HFFc6 (cell line): ENCODE measurements at regions not wholly inside any gene's neighbourhood (a gene's known extent, or its start where the extent isn't known, plus 50 kb on each side); places are given as distances from the start of the nearest gene placed in this dataset.

Experiments used
- DNase-seq: peaks from one replicate; pipeline ENCODE4 v3.0.0-alpha.2; 2018
- H3K27ac Mint-ChIP-seq: 2 replicates; pipeline ENCODE4 v1.8.0; 2020; ENCODE audit warnings: mild to moderate bottlenecking, mixed read lengths
- H3K27me3 Mint-ChIP-seq: 2 replicates; pipeline ENCODE4 v1.8.0; 2021; ENCODE audit warnings: mild to moderate bottlenecking, moderate library complexity, mixed read lengths; ENCODE audit not compliant: insufficient read depth
- H3K36me3 Mint-ChIP-seq: 2 replicates; pipeline ENCODE4 v1.8.0; 2021; ENCODE audit warnings: low read depth, mixed read lengths
- H3K4me1 Mint-ChIP-seq: 2 replicates; pipeline ENCODE4 v1.8.0; 2020; ENCODE audit warnings: low read depth, mixed read lengths
- H3K4me3 Mint-ChIP-seq: 2 replicates; pipeline ENCODE4 v1.8.0; 2020; ENCODE audit warnings: mild to moderate bottlenecking, moderate library complexity, mixed read lengths
- H3K9me3 Mint-ChIP-seq: 2 replicates; pipeline ENCODE4 v1.8.0; 2020; ENCODE audit warnings: mild to moderate bottlenecking, mixed read lengths
- CTCF ChIP-seq: fragments of 200-600 bp; sonication (generic); IDR thresholded peaks from 2 replicates; pipeline ENCODE4 v1.5.0; 2021; ENCODE audit warnings: antibody characterized with exemption, mild to moderate bottlenecking

- Mint-ChIP-seq H3K36me3 (no peaks in the 10 kb centered on the region), H3K4me1 (peaks cover 16% of the 10 kb centered on the region), H3K4me3 (no peak overlapping the region), H3K9me3 (no peaks in the 10 kb centered on the region), H3K27ac (no peak overlapping the region), H3K27me3 (no peaks in the 10 kb centered on the region)
- DNase-seq = no peak
- no peak for TF ChIP-seq CTCF
Measured at GRCh38 chr15:96041982-96042733, 288.3 kb upstream of the NR2F2 start.

- no peak for DNase-seq
- H3K27me3 Mint-ChIP-seq = no peaks in the 10 kb centered on the region
Measured at GRCh38 chr15:96042734-96043224, 287.7 kb upstream of the NR2F2 start.

GRCh38 chr15:96043591-96044171 is 286.8 kb upstream of the NR2F2 start:
- no peaks in the 10 kb centered on the region for H3K9me3 Mint-ChIP-seq
- no peak for TF ChIP-seq CTCF
- peaks cover 24% of the 10 kb centered on the region for H3K4me1 Mint-ChIP-seq
- H3K27me3 Mint-ChIP-seq = no peaks in the 10 kb centered on the region
- H3K36me3 Mint-ChIP-seq = no peaks in the 10 kb centered on the region
- DNase-seq = no peak
- no peak overlapping the region for H3K4me3 Mint-ChIP-seq
- H3K27ac Mint-ChIP-seq = no peak overlapping the region

More at GRCh38 chr15:96042734-96043224, 287.7 kb upstream of the NR2F2 start:
- TF ChIP-seq CTCF = no peak
- H3K27ac Mint-ChIP-seq = no peak overlapping the region
- H3K4me3 Mint-ChIP-seq = no peak overlapping the region
- H3K4me1 Mint-ChIP-seq = peaks cover 22% of the 10 kb centered on the region
- H3K9me3 Mint-ChIP-seq = no peaks in the 10 kb centered on the region
- no peaks in the 10 kb centered on the region for H3K36me3 Mint-ChIP-seq

GRCh38 chr15:96046620-96047240 is 283.8 kb upstream of the NR2F2 start:
- no peak for DNase-seq
- Mint-ChIP-seq H3K4me1 (peaks cover 24% of the 10 kb centered on the region), H3K36me3 (no peaks in the 10 kb centered on the region), H3K9me3 (no peaks in the 10 kb centered on the region), H3K27ac (peak overlapping the region; percentile 86), H3K27me3 (no peaks in the 10 kb centered on the region; the same call in 1 of the 2 replicates), H3K4me3 (peak overlapping the region; percentile 75)
- TF ChIP-seq CTCF = no peak

- TF ChIP-seq CTCF = no peak
- H3K4me1 Mint-ChIP-seq = peaks cover 24% of the 10 kb centered on the region
- peak; percentile 79 for DNase-seq
- H3K4me3 Mint-ChIP-seq = peak overlapping the region; percentile 75
- H3K27ac Mint-ChIP-seq = peak overlapping the region; percentile 86
- H3K36me3 Mint-ChIP-seq = no peaks in the 10 kb centered on the region
- no peaks in the 10 kb centered on the region; the same call in 1 of the 2 replicates for H3K27me3 Mint-ChIP-seq
- H3K9me3 Mint-ChIP-seq = no peaks in the 10 kb centered on the region
Measured at GRCh38 chr15:96047255-96047931, 283.1 kb upstream of the NR2F2 start.
